ENCODE measurements at regions not wholly inside any gene's neighbourhood (a gene's known extent, or its start where the extent isn't known, plus 50 kb on each side); places are given as distances from the start of the nearest gene placed in this dataset.

GRCh38 chr14:49218436-49219092 lies 367.6 kb downstream of the RPS29 start:
- TF ChIP-seq POLR2A (IDR thresholded peaks at IDR 0.05): no peak
- TF ChIP-seq, protein P1, sequence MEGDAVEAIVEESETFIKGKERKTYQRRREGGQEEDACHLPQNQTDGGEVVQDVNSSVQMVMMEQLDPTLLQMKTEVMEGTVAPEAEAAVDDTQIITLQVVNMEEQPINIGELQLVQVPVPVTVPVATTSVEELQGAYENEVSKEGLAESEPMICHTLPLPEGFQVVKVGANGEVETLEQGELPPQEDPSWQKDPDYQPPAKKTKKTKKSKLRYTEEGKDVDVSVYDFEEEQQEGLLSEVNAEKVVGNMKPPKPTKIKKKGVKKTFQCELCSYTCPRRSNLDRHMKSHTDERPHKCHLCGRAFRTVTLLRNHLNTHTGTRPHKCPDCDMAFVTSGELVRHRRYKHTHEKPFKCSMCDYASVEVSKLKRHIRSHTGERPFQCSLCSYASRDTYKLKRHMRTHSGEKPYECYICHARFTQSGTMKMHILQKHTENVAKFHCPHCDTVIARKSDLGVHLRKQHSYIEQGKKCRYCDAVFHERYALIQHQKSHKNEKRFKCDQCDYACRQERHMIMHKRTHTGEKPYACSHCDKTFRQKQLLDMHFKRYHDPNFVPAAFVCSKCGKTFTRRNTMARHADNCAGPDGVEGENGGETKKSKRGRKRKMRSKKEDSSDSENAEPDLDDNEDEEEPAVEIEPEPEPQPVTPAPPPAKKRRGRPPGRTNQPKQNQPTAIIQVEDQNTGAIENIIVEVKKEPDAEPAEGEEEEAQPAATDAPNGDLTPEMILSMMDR (IDR thresholded peaks at IDR 0.05): no peak
